GM12874 (cell line): ENCODE measurements at regions not wholly inside any gene's neighbourhood (a gene's known extent, or its start where the extent isn't known, plus 50 kb on each side); places are given as distances from the start of the nearest gene placed in this dataset.

ENCODE experiments used
- CTCF ChIP-seq: IDR thresholded peaks from 2 replicates; pipeline ENCODE4 v1.5.1; 2011; ENCODE audit warnings: low read depth, mild to moderate bottlenecking, control low read depth, low read length, moderate library complexity; ENCODE audit not compliant: insufficient read depth

- TF ChIP-seq CTCF = no peak
Observed at GRCh38 chr1:103447471-103447870, 78.0 kb upstream of the RNPC3 start.

- TF ChIP-seq CTCF = no peak
Observed at GRCh38 chr1:103441342-103441741, 84.2 kb upstream of the RNPC3 start.

- no peak for TF ChIP-seq CTCF
Observed at GRCh38 chr1:103435443-103435842, 90.1 kb upstream of the RNPC3 start.

GRCh38 chr1:103424650-103425049 is 100.8 kb upstream of the RNPC3 start:
- TF ChIP-seq CTCF = no peak

- TF ChIP-seq CTCF = no peak
Observed at GRCh38 chr1:103416681-103417286, 108.7 kb upstream of the RNPC3 start.

GRCh38 chr1:103387898-103388297 is 137.6 kb upstream of the RNPC3 start:
- TF ChIP-seq CTCF = no peak

- no peak for TF ChIP-seq CTCF
Observed at GRCh38 chr1:103373991-103374390, 151.5 kb upstream of the RNPC3 start.
